Hematopoietic multipotent progenitor cell (in vitro differentiated cells): ENCODE measurements at regions not wholly inside any gene's neighbourhood (a gene's known extent, or its start where the extent isn't known, plus 50 kb on each side); places are given as distances from the start of the nearest gene placed in this dataset.

Experiments used
- DNase-seq, 3 donors: peaks; one replicate each; pipeline ENCODE4 v3.0.0-alpha.2; 2011 to 2015; ENCODE audit warnings: low read depth in 2 of 3, low spot score in 2 of 3

GRCh38 chr2:204453730-204454167, 91.5 kb upstream of the PARD3B start:
- DNase-seq, result no peak

DNA sequence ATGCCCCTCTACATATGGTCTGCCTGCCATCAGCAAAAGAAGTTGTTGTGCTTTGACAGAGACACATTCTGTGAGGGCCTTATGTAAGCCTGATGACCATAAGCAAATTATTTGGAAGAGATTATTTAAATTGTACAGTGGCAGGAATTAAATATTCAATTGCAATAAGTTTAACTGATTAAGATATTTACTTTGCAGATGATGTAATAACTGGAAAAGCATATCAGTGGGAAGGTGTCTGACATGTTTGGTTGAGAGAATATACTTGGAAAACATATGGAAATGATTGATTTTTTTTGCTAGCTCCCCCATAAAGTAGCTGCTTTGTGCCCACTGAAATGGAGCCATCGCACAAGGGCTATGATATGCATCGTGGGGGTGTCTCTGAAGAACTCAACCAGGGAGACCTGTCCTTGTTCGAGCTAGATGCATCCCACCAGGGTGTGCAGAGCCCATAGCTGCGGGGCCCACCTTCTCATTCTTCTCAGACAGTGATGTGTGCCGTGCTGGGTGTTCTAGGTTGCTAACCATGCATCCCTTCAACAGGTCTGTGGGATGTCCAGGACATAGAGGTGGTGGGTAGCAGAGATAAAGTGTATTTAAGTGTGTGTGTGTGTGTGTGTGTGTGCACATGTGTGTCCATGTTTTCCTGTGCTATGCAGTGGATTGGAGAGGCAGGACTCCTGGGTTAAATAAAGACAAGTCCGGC, 90.4 kb upstream of the PARD3B start:
- DNase-seq, result no peak

DNA sequence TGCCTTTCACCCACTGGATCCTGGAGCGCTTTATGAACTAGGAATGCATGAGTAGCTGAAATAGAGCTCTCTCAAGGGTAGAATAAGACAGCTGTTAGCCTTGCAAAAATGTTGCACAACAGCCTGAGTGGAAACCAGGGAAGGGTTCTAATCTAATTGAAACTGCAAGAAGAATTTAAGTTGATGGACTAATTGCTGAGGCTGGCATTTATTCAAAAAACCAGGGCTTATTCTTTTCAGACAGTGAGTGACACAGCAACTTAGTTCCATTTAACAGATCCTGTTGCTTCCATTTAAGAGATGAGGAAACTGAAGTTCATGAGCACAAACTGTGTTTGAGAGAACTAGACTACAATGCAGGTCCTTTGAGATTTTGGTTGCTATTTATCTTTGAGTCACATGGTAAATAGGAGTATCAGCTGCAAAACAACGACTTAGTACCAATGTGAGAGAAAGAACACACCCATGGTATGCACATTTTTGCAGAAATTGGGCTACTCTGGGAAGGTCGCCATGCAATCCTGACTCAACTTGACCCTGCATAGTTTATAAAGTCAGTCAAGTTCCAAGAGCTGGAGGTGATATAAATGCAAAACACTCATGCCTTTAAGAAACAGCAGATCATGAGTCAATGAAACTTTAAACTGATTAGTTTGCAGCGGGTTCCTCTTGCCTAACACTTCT, 76.4 kb upstream of the PARD3B start:
- DNase-seq, result no peak

DNA sequence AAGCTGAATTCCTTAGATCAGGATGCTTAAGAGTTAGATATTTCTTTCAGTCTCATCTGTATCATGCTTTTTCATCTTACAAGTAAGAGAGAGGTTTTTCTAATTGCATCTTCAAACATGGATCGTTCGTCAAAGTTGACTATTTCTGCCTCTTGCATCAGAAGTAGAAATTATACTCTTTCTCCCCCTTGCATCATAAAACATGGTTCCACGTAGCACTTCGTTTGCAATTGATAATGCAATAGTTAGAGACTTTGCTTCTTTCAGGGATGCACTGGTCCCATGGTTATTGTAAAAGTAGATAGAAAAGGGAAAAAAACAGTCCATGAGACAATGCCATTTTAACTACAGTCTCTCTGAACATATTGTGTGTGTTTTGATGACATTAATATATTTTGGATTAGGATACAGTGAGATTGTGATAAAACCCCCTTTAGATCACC, 75.1 kb upstream of the PARD3B start:
- no peak for DNase-seq

GRCh38 chr2:204470621-204471196, 74.6 kb upstream of the PARD3B start:
- no peak for DNase-seq

DNA sequence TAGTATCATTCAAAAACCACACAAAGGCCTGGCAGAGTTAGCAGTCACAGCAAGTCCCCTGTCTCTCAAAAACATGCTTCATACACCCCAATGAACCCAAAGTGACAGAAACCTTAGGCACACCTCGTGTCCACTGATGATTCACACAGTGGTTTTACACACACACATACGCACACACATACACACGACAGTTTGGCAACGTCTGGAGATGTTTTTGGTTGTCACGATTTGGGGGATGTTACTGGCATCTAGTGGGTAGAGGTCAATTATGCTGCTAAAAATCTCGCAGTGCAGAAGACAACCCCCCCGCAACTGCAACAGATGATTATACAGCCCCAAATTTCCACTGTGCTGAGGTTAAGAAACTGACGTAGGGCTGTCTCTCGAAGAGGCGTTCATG, 72.9 kb upstream of the PARD3B start:
- DNase-seq, result no peak

GRCh38 chr2:204473224-204473623, 72.1 kb upstream of the PARD3B start:
- DNase-seq, result no peak

- no peak for DNase-seq
These were observed 69.9 kb upstream of the PARD3B start for GRCh38 chr2:204475399-204475798.

GRCh38 chr2:204477358-204477950, 67.8 kb upstream of the PARD3B start:
- no peak for DNase-seq

- DNase-seq, result no peak
These were observed 65.7 kb upstream of the PARD3B start for GRCh38 chr2:204479557-204479956.

DNA sequence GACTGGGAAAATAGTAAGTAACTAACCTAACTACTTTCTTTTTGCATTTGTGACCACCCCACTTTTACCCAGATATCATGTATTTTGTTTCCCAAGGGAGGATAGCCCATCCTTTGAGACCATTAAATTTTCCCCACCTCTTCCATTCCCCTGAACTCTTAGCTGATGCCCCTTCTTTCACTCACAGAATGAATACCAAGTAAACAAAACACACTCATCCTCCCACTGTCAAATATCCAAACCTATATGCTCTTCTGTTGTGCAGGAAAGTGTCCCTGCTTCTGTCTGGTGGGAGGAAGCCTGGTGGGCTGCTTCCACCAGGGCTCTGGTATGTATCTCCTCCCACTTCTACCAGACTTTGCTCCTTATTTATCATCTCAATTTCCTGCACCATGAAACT, 64.6 kb upstream of the PARD3B start:
- no peak for DNase-seq

GRCh38 chr2:204483608-204484081, 61.6 kb upstream of the PARD3B start:
- peak in 1 of 3 donors; percentile 2 for DNase-seq

DNA sequence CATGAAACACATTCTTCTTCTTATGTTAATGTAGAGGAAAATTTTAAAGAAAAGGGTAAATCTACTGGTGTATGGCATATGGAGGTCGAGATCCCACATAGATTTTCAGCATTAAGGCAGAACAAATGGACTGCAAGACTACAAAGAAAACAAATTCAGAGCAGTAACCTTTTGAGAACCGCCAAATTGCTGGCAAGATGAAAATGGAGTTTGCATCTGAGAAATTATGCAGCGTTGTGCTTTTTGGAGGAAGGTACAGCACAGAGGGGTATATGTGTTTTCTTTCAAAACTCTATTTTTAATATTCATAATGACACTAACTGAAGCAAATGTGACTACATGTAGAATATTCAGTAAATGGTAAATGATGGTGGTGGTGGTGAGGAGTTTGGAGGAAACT, 59.0 kb upstream of the PARD3B start:
- DNase-seq, result no peak

- DNase-seq, result no peak
These were observed 58.5 kb upstream of the PARD3B start for GRCh38 chr2:204486805-204487204.

- DNase-seq, result no peak
These were observed 57.6 kb upstream of the PARD3B start for GRCh38 chr2:204487447-204488229.

DNA sequence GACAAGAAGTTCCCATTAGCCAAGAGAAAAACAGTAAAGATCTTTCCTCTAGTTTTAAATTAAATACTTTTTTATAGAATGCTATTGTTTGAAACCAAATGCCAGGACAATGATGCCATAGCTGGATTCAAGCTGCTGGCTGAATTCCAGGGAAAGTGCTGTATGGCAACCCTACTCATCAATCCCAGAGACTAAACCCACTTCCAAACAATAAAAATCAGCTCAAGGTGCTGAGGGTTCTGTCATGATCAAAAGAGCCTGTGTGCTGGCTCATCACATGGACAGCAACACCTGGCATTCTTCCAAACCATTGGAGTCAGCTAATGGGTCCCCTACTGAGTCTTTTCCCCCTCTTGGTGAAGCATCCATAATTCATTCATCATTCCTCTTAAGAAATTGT, 53.7 kb upstream of the PARD3B start:
- DNase-seq, result no peak

- no peak for DNase-seq
These were observed 52.9 kb upstream of the PARD3B start for GRCh38 chr2:204492417-204492816.

GRCh38 chr2:204494681-204495080, 50.6 kb upstream of the PARD3B start:
- no peak for DNase-seq

DNA sequence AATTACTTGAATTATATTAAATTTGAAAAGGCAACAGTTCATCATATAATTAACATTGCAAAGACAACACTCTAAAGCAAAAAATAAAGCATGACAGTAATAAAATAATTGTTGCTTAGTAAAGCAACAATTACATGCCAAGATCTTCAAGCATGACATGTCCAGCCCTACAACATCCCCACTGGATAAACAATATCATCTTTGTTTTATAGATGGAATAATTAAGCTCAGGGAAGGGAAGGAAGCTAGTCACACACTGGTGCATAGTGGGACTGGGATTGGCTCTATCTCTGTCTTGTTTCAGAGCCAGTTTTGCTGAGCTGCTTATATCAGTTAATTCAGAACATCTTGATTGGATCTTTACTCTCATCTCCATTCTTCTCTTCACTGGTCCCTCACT, 49.9 kb upstream of the PARD3B start:
- DNase-seq, result no peak
